ENCODE measurements at regions not wholly inside any gene's neighbourhood (a gene's known extent, or its start where the extent isn't known, plus 50 kb on each side); places are given as distances from the start of the nearest gene placed in this dataset.

- H3K9ac ChIP-seq (replicated peaks; ENCODE audit: extremely low read depth, insufficient read depth, low read length): no peak overlapping the region
- CTCF ChIA-PET: no interaction called here
- H3K4me2 ChIP-seq (ENCODE audit: insufficient read depth, low read length): no peak overlapping the region
- no peak overlapping the region for H2AFZ ChIP-seq (ENCODE audit: low read depth, low read length)
- no peak for DNase-seq (ENCODE audit: low read depth, low spot score)
- intact Hi-C loops (cut with micrococcal nuclease) (no loop called here), dilution Hi-C loops (cut with MboI; ENCODE audit: extremely low pct_ligation_motif_present, low sequenced_read_pairs) (no loop called here)
- no peaks in the 10 kb centered on the region for H4K20me1 ChIP-seq (replicated peaks; ENCODE audit: control insufficient read depth, extremely low read depth, insufficient read depth, low read length)
- no peaks in the 10 kb centered on the region for H3K79me2 ChIP-seq (ENCODE audit: control insufficient read depth, insufficient read depth, low read length)
- no peaks in the 10 kb centered on the region for H3K36me3 ChIP-seq (ENCODE audit: control insufficient read depth in 2 of 2, extremely low read depth in 1 of 2, insufficient read depth in 2 of 2, low read length in 2 of 2)
- no peaks in the 10 kb centered on the region for H3K9me3 ChIP-seq (replicated peaks; ENCODE audit: control insufficient read depth, insufficient read depth, low read length)
- BruUV-seq (replicated peaks): no TSS peak
- H3K27me3 ChIP-seq (ENCODE audit: control insufficient read depth in 2 of 2, insufficient read depth in 2 of 2, low read length in 2 of 2): no peaks in the 10 kb centered on the region
- no peak for FAIRE-seq
- H3K27ac ChIP-seq (ENCODE audit: insufficient read depth, low read depth, low read length): no peak overlapping the region
- POLR2A ChIA-PET: no interaction called here
- no peaks in the 10 kb centered on the region for H3K4me1 ChIP-seq (ENCODE audit: control insufficient read depth, extremely low read depth, insufficient read depth, low read length)
- H3K4me3 ChIP-seq (replicated peaks in 1 of 3; ENCODE audit: insufficient read depth in 1 of 3, low read depth in 1 of 3, low read length in 3 of 3): no peak overlapping the region
- TF ChIP-seq EZH2 (IDR thresholded peaks at IDR 0.05; ENCODE audit: borderline replicate concordance, low read depth, low read length, severe bottlenecking): no peak
- TF ChIP-seq POLR2A (IDR thresholded peaks at IDR 0.05; ENCODE audit: low read depth, low read length): no peak
- TF ChIP-seq GATA2 (IDR thresholded peaks at IDR 0.05; ENCODE audit: insufficient read depth, insufficient read length, low read depth, low read length): no peak
- no peak for TF ChIP-seq MYC (IDR thresholded peaks at IDR 0.05; ENCODE audit: low read depth, low read length)
- TF ChIP-seq, protein P1, sequence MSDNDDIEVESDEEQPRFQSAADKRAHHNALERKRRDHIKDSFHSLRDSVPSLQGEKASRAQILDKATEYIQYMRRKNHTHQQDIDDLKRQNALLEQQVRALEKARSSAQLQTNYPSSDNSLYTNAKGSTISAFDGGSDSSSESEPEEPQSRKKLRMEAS (IDR thresholded peaks at IDR 0.05; ENCODE audit: insufficient read depth, insufficient read length): no peak
- no peak for TF ChIP-seq JUN (IDR thresholded peaks at IDR 0.05; ENCODE audit: borderline replicate concordance, insufficient read depth, insufficient read length, low read depth)
- no peak for TF ChIP-seq FOS (IDR thresholded peaks at IDR 0.05; ENCODE audit: borderline replicate concordance, insufficient read depth, low read length)
- TF ChIP-seq, protein P2, sequence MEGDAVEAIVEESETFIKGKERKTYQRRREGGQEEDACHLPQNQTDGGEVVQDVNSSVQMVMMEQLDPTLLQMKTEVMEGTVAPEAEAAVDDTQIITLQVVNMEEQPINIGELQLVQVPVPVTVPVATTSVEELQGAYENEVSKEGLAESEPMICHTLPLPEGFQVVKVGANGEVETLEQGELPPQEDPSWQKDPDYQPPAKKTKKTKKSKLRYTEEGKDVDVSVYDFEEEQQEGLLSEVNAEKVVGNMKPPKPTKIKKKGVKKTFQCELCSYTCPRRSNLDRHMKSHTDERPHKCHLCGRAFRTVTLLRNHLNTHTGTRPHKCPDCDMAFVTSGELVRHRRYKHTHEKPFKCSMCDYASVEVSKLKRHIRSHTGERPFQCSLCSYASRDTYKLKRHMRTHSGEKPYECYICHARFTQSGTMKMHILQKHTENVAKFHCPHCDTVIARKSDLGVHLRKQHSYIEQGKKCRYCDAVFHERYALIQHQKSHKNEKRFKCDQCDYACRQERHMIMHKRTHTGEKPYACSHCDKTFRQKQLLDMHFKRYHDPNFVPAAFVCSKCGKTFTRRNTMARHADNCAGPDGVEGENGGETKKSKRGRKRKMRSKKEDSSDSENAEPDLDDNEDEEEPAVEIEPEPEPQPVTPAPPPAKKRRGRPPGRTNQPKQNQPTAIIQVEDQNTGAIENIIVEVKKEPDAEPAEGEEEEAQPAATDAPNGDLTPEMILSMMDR (IDR thresholded peaks at IDR 0.05; ENCODE audit: extremely low read depth in 1 of 2, insufficient read depth in 1 of 2, low read depth in 1 of 2, low read length in 2 of 2): no peak
- no peak for TF ChIP-seq POLR2AphosphoS5 (IDR thresholded peaks at IDR 0.05; ENCODE audit: insufficient read depth, low read depth, low read length)
- no peaks in the 10 kb centered on the region for H3K9me1 ChIP-seq (replicated peaks; ENCODE audit: control insufficient read depth, extremely low read depth, insufficient read depth, low read length)
Measured at GRCh38 chrY:8551323-8551722, 785.9 kb upstream of the TSPY4 start.

All from endothelial cell of umbilical vein (primary cell).